Kidney (tissue), 13 donors: ENCODE measurements at regions not wholly inside any gene's neighbourhood (a gene's known extent, or its start where the extent isn't known, plus 50 kb on each side); places are given as distances from the start of the nearest gene placed in this dataset.

ENCODE experiments used
- DNase-seq, 5 donors: peaks; one replicate each; pipeline ENCODE4 v3.0.0-alpha.2; 2013 to 2020
- FAIRE-seq: peaks from 2 replicates; lab custom pipeline; 2012; peaks lifted over from hg19 to GRCh38; lab: Jason Lieb, UNC
- H3K27ac ChIP-seq, 2 donors: one replicate each; pipeline ENCODE4 v1.7.0; 2013; ENCODE audit warnings: low read depth in 2 of 2, low read length in 2 of 2, inconsistent platforms in 1 of 2
- H3K27me3 ChIP-seq: one replicate; pipeline ENCODE4 v1.7.1; 2013; ENCODE audit warnings: low read length, inconsistent platforms; ENCODE audit not compliant: control insufficient read depth, insufficient read depth
- H3K36me3 ChIP-seq, 3 donors: one replicate each; pipeline versions ENCODE4 v1.7.0 to v1.7.1; 2013; ENCODE audit warnings: low read length in 3 of 3, control low read depth in 1 of 3, inconsistent platforms in 1 of 3; ENCODE audit not compliant: insufficient read depth in 3 of 3, control insufficient read depth in 2 of 3
- H3K4me1 ChIP-seq, 3 donors: one replicate each; pipeline versions ENCODE4 v1.7.0 to v1.7.1; 2013; ENCODE audit warnings: low read length in 3 of 3, inconsistent platforms in 1 of 3, low read depth in 1 of 3; ENCODE audit not compliant: control insufficient read depth in 2 of 3, insufficient read depth in 2 of 3
- H3K4me3 ChIP-seq, 3 donors: one replicate each; pipeline versions ENCODE4 v1.7.0 to v1.8.1; 2013; ENCODE audit warnings: low read length in 3 of 3, control low read depth in 1 of 3, inconsistent platforms in 1 of 3
- H3K9ac ChIP-seq, 3 donors: one replicate each; pipeline versions ENCODE4 v1.7.0 to v1.7.1; 2013; ENCODE audit warnings: low read length in 3 of 3, control low read depth in 1 of 3, inconsistent platforms in 1 of 3
- H3K9me3 ChIP-seq, 3 donors: one replicate each; pipeline versions ENCODE4 v1.7.0 to v1.7.1; 2013; ENCODE audit warnings: low read length in 3 of 3, control low read depth in 1 of 3, inconsistent platforms in 1 of 3; ENCODE audit not compliant: control insufficient read depth in 2 of 3, insufficient read depth in 1 of 3
- CTCF ChIP-seq: IDR thresholded peaks from 3 replicates; pipeline ENCODE4 v1.5.1; 2012; ENCODE audit warnings: mild to moderate bottlenecking, moderate library complexity, borderline replicate concordance; ENCODE audit not compliant: insufficient read depth; ENCODE audit errors: extremely low read depth
- intact Hi-C: fragments of 100-400 bp; cut with DNase I; formaldehyde crosslinking; loops from one replicate; pipeline ENCODE4 v1.11.1; 2022
- donor health status: control.
- donor health status: control.
- donor health status: control.
- donor health status: control.
- donor health status: control.
- donor health status: DM: yes; HTN: yes; CAD: no.
- donor health status: Normal renal cell carcinoma (clear cell type).

- Histone ChIP-seq H3K9ac (no peak overlapping the region), H3K4me3 (no peak overlapping the region), H3K27me3 (no peaks in the 10 kb centered on the region), H3K36me3 (no peaks in the 10 kb centered on the region), H3K4me1 (no peaks in the 10 kb centered on the region), H3K9me3 (no peaks in the 10 kb centered on the region), H3K27ac (no peak overlapping the region)
- FAIRE-seq (no peak), DNase-seq (no peak)
- no peak for TF ChIP-seq CTCF
- intact Hi-C loops, result no loop called here
Measured at GRCh38 chr12:29070309-29070708, 78.8 kb upstream of the FAR2 start.

GRCh38 chr12:29071099-29071498 lies 78.0 kb upstream of the FAR2 start:
- no peak for FAIRE-seq
- Histone ChIP-seq H3K27me3 (no peaks in the 10 kb centered on the region), H3K36me3 (no peaks in the 10 kb centered on the region), H3K9ac (no peak overlapping the region), H3K4me3 (no peak overlapping the region), H3K4me1 (no peaks in the 10 kb centered on the region), H3K9me3 (no peaks in the 10 kb centered on the region), H3K27ac (no peak overlapping the region)
- intact Hi-C loops, result no loop called here
- TF ChIP-seq CTCF, result no peak
- DNase-seq, result no peak

- Histone ChIP-seq H3K27ac (no peak overlapping the region), H3K36me3 (no peaks in the 10 kb centered on the region), H3K27me3 (no peaks in the 10 kb centered on the region), H3K4me1 (no peaks in the 10 kb centered on the region), H3K9ac (no peak overlapping the region), H3K9me3 (no peaks in the 10 kb centered on the region), H3K4me3 (no peak overlapping the region)
- FAIRE-seq (no peak), DNase-seq (no peak)
- intact Hi-C loops, result no loop called here
- no peak for TF ChIP-seq CTCF
Measured at GRCh38 chr12:29072631-29073030, 76.4 kb upstream of the FAR2 start.

GRCh38 chr12:29073631-29074239 lies 75.3 kb upstream of the FAR2 start:
- FAIRE-seq (peak; percentile 96), DNase-seq (peak in 3 of 5 donors; percentile 12 to 66 (median 58))
- TF ChIP-seq CTCF, result peak; percentile 69
- H3K27ac ChIP-seq, result no peak overlapping the region
- H3K9me3 ChIP-seq, result no peaks in the 10 kb centered on the region
- H3K4me3 ChIP-seq, result no peak overlapping the region
- H3K27me3 ChIP-seq, result no peaks in the 10 kb centered on the region
- H3K4me1 ChIP-seq, result no peaks in the 10 kb centered on the region
- intact Hi-C loops, result no loop called here
- no peaks in the 10 kb centered on the region for H3K36me3 ChIP-seq
- no peak overlapping the region for H3K9ac ChIP-seq
